HUES48 (cell line): ENCODE measurements at regions not wholly inside any gene's neighbourhood (a gene's known extent, or its start where the extent isn't known, plus 50 kb on each side); places are given as distances from the start of the nearest gene placed in this dataset.

Experiments
- H3K27ac ChIP-seq: one replicate; pipeline ENCODE4 v1.7.0; 2013; ENCODE audit warnings: low read depth, low read length, inconsistent platforms
- H3K27me3 ChIP-seq: 2 replicates; pipeline ENCODE4 v1.6.1; 2013; ENCODE audit warnings: mild to moderate bottlenecking, low read length; ENCODE audit not compliant: control insufficient read depth, insufficient read depth
- H3K36me3 ChIP-seq: 2 replicates; pipeline ENCODE4 v1.6.1; 2013; ENCODE audit warnings: low read length; ENCODE audit not compliant: control insufficient read depth, insufficient read depth
- H3K4me1 ChIP-seq: 2 replicates; pipeline ENCODE4 v1.6.1; 2013; ENCODE audit warnings: mild to moderate bottlenecking, low read length; ENCODE audit not compliant: control insufficient read depth, insufficient read depth
- H3K4me3 ChIP-seq: 2 replicates; pipeline ENCODE4 v1.5.1; 2013; ENCODE audit warnings: mild to moderate bottlenecking, low read depth, low read length
- H3K9ac ChIP-seq: 2 replicates; pipeline ENCODE4 v1.6.1; 2013; ENCODE audit warnings: mild to moderate bottlenecking, low read depth, low read length, moderate library complexity
- H3K9me3 ChIP-seq: 2 replicates; pipeline ENCODE4 v1.6.1; 2013; ENCODE audit warnings: low read length; ENCODE audit not compliant: control insufficient read depth, insufficient read depth

- no peaks in the 10 kb centered on the region for H3K27me3 ChIP-seq
- H3K4me3 ChIP-seq: no peak overlapping the region
Measured at GRCh38 chr12:58189030-58189429, 247.7 kb downstream of the ATP23 start.

DNA sequence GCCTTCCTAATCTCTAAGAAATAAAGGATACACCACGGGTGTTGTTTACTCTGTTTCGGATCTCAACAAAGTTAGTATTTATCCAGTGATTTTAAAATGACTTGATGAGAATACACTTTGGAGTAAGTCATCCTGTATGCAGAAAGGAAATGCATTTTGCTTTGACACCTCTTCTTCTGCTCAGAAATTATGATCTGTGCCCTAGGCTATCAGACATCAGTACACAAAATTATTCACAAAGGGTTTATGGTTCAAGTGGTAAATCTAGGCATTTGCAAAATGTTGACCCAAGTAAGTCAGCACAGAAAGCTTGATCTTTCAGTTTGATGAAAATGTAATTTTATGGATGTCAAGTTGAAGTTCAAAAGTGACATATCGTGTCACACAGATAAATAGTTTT is 248.5 kb downstream of the ATP23 start:
- Histone ChIP-seq H3K9me3 (0 out of 2 replicates have a peak, but pooled peaks cover 4% of the 10 kb centered on the region), H3K9ac (no peak overlapping the region), H3K4me3 (no peak overlapping the region), H3K27me3 (no peaks in the 10 kb centered on the region), H3K4me1 (no peaks in the 10 kb centered on the region), H3K27ac (no peak overlapping the region), H3K36me3 (no peaks in the 10 kb centered on the region)

More at GRCh38 chr12:58189030-58189429, 247.7 kb downstream of the ATP23 start:
- H3K9ac ChIP-seq: no peak overlapping the region
- H3K9me3 ChIP-seq: 0 out of 2 replicates have a peak, but pooled peaks cover 4% of the 10 kb centered on the region
- no peak overlapping the region for H3K27ac ChIP-seq
- H3K4me1 ChIP-seq: no peaks in the 10 kb centered on the region
- no peaks in the 10 kb centered on the region for H3K36me3 ChIP-seq

DNA sequence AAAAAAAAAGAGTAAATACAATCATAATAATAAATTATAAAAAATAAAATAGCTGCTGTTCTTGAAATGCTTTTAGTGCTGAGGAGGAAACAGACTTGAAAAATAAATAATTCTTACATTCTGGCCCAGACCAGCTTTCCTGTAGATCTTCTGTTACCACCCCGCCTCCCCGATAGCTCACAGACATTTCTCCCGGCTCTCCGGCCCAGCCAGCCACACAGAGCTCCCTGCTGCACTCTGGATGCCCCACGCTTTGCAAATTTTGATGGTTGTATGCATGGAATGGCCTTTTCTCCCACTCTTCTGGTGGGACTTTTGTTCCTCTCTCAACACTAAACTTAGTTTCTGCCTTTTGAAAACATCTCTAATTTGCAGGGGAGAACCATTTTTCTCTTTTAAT is 249.3 kb downstream of the ATP23 start:
- Histone ChIP-seq H3K4me1 (no peaks in the 10 kb centered on the region), H3K27ac (no peak overlapping the region), H3K9me3 (0 out of 2 replicates have a peak, but pooled peaks cover 4% of the 10 kb centered on the region)

GRCh38 chr12:58196971-58197370 is 255.6 kb downstream of the ATP23 start:
- Histone ChIP-seq H3K36me3 (no peaks in the 10 kb centered on the region), H3K9ac (no peak overlapping the region), H3K4me3 (no peak overlapping the region), H3K27me3 (no peaks in the 10 kb centered on the region), H3K9me3 (no peaks in the 10 kb centered on the region), H3K27ac (no peak overlapping the region), H3K4me1 (no peaks in the 10 kb centered on the region)

More for the DNA sequence above, 249.3 kb downstream of the ATP23 start:
- H3K4me3 ChIP-seq: no peak overlapping the region
- no peaks in the 10 kb centered on the region for H3K27me3 ChIP-seq
- no peaks in the 10 kb centered on the region for H3K36me3 ChIP-seq
- no peak overlapping the region for H3K9ac ChIP-seq

DNA sequence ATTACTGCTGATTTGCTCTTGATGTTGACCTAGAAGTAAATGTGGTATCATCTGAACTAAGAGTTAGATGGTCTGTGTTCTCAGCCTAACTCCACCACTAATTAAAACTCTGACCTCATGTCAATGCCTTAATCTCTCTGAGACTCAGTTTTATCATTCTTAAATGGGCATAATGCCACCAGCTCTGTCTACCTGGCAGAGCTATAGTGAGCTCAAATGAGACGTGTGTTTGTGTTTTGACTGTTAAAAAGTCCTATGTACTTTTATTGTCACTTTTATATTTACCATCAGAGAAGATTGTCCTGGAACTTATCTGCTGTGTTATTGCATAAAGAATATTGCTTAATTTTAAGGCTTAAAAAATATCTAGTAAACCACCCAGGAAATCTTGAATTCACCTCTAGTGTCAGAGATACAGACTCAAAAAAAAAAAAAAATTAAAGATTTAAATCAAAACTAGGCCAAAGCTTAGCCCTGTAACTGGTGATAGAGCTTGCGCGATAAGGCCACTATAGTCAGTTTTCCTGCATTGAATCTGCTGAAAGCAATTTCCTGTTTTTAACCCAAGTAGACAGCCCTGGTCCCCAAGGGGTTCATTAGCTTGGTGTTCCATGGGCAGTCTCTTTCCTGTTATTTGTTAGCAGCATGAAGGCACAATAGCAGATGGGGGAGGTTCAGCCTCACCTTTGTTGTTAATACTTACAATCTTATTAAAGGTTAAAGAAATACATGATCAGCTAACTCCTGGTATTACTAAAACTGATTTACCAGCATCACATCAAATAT is 261.8 kb downstream of the ATP23 start:
- Histone ChIP-seq H3K9ac (no peak overlapping the region), H3K36me3 (no peaks in the 10 kb centered on the region), H3K9me3 (no peaks in the 10 kb centered on the region), H3K27me3 (no peaks in the 10 kb centered on the region), H3K27ac (no peak overlapping the region), H3K4me3 (no peak overlapping the region), H3K4me1 (no peaks in the 10 kb centered on the region)

DNA sequence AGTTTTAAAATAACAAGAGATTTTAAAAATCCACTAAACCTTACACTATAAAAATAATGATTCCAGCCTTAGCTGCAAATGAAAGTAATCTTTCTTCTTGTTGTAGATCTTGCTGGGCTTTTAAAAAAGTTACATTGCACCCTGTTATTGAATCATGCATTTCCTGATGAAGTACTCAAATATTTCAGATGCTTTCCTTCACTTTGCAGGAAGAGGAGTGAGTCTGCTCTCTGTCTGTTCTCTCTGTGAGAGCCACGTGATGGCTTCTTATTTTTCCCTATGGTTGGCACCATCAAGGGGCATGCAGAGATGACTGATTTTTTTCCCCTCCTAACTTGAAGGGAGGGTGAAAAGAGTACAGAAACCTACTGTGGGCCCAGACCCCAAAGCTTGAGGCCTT is 262.7 kb downstream of the ATP23 start:
- Histone ChIP-seq H3K36me3 (no peaks in the 10 kb centered on the region), H3K9me3 (no peaks in the 10 kb centered on the region), H3K4me1 (no peaks in the 10 kb centered on the region), H3K4me3 (no peak overlapping the region), H3K9ac (no peak overlapping the region), H3K27me3 (no peaks in the 10 kb centered on the region), H3K27ac (no peak overlapping the region)

- Histone ChIP-seq H3K27me3 (no peaks in the 10 kb centered on the region), H3K27ac (no peak overlapping the region), H3K4me1 (no peaks in the 10 kb centered on the region), H3K9ac (no peak overlapping the region), H3K9me3 (no peaks in the 10 kb centered on the region), H3K4me3 (no peak overlapping the region), H3K36me3 (no peaks in the 10 kb centered on the region)
Measured at GRCh38 chr12:58206876-58207275, 265.5 kb downstream of the ATP23 start.

- Histone ChIP-seq H3K9ac (no peak overlapping the region), H3K36me3 (no peaks in the 10 kb centered on the region), H3K9me3 (no peaks in the 10 kb centered on the region), H3K27me3 (no peaks in the 10 kb centered on the region), H3K4me1 (no peaks in the 10 kb centered on the region), H3K27ac (no peak overlapping the region), H3K4me3 (no peak overlapping the region)
Measured at GRCh38 chr12:58211211-58211610, 269.8 kb downstream of the ATP23 start.

- Histone ChIP-seq H3K27ac (no peak overlapping the region), H3K4me1 (no peaks in the 10 kb centered on the region), H3K27me3 (no peaks in the 10 kb centered on the region), H3K9me3 (no peaks in the 10 kb centered on the region), H3K4me3 (no peak overlapping the region), H3K9ac (no peak overlapping the region), H3K36me3 (no peaks in the 10 kb centered on the region)
Measured at GRCh38 chr12:58217130-58217529, 275.8 kb downstream of the ATP23 start.

DNA sequence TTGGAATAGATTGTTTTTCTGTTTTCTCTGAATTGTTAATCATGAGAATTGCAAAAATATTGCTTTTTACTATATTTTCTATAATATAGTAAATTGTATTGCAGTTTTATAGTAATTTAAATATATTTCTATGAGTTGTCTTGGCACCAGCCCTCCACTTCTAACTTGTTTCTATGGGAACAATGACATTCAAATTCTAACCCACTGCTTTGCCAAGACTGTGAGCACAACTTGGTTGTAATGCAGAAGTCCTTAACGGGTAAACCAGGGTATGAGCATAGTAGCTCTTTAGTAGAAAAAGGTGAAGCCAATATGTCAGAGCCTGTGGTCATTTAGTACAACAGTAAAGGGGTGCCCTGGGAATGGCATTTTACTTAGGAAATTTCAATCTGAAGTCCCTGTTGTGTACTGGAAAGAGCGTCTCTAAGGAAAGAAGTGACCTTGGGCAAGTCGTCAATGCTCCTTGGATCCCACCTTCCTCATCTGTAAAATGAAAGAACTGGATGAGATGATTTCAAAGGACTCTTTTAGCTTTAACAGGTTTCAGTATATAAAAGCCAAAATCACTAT is 283.3 kb downstream of the ATP23 start:
- Histone ChIP-seq H3K27ac (no peak overlapping the region), H3K27me3 (no peaks in the 10 kb centered on the region), H3K9ac (no peak overlapping the region), H3K4me1 (peaks cover 6% of the 10 kb centered on the region; the same call in 1 of the 2 replicates), H3K9me3 (no peaks in the 10 kb centered on the region), H3K36me3 (no peaks in the 10 kb centered on the region), H3K4me3 (no peak overlapping the region)

GRCh38 chr12:58225203-58225877 is 284.0 kb downstream of the ATP23 start:
- H3K4me3 ChIP-seq: no peak overlapping the region
- H3K36me3 ChIP-seq: no peaks in the 10 kb centered on the region
- H3K9ac ChIP-seq: no peak overlapping the region
- H3K27me3 ChIP-seq: no peaks in the 10 kb centered on the region
- H3K4me1 ChIP-seq: peaks cover 6% of the 10 kb centered on the region; the same call in 1 of the 2 replicates
- no peak overlapping the region for H3K27ac ChIP-seq
- H3K9me3 ChIP-seq: no peaks in the 10 kb centered on the region
